Activated CD4-positive, alpha-beta T cell treated with anti-CD3 and anti-CD28 coated beads, Interleukin-2, amount 10 ng/mL, durations not matched to agents 24 days and 14 days (primary cell): ENCODE measurements at regions not wholly inside any gene's neighbourhood (a gene's known extent, or its start where the extent isn't known, plus 50 kb on each side); places are given as distances from the start of the nearest gene placed in this dataset.

ENCODE experiments used
- DNase-seq: peaks from one replicate; pipeline ENCODE4 v3.0.0; 2022
- H3K27ac Mint-ChIP-seq: one replicate; pipeline ENCODE4 v1.8.0; 2022; ENCODE audit warnings: mild to moderate bottlenecking, mixed read lengths
- H3K27me3 Mint-ChIP-seq: one replicate; pipeline ENCODE4 v1.8.0; 2022; ENCODE audit warnings: mixed read lengths
- H3K36me3 Mint-ChIP-seq: one replicate; pipeline ENCODE4 v1.8.0; 2022; ENCODE audit warnings: low read depth, mild to moderate bottlenecking, mixed read lengths
- H3K4me1 Mint-ChIP-seq: one replicate; pipeline ENCODE4 v1.8.0; 2021; ENCODE audit warnings: mixed read lengths
- H3K4me3 Mint-ChIP-seq: one replicate; pipeline ENCODE4 v1.8.0; 2022; ENCODE audit warnings: mild to moderate bottlenecking, moderate library complexity, mixed read lengths
- H3K9me3 Mint-ChIP-seq: one replicate; pipeline ENCODE4 v1.8.0; 2021; ENCODE audit warnings: mixed read lengths
- intact Hi-C: fragments of 100-400 bp; cut with micrococcal nuclease; formaldehyde crosslinking; loops from one replicate; pipeline ENCODE4 v1.15.1; 2023

- DNase-seq: no peak
- no peaks in the 10 kb centered on the region for H3K36me3 Mint-ChIP-seq
- H3K27ac Mint-ChIP-seq: no peak overlapping the region
- H3K27me3 Mint-ChIP-seq: no peaks in the 10 kb centered on the region
- H3K4me3 Mint-ChIP-seq: no peak overlapping the region
- H3K9me3 Mint-ChIP-seq: no peaks in the 10 kb centered on the region
- intact Hi-C loops: no loop called here
- H3K4me1 Mint-ChIP-seq: no peaks in the 10 kb centered on the region
Measured at GRCh38 chr2:78532762-78533379, 492.6 kb upstream of the REG3G start.

GRCh38 chr2:78535395-78535794 lies 490.1 kb upstream of the REG3G start:
- Mint-ChIP-seq H3K4me3 (no peak overlapping the region), H3K27ac (no peak overlapping the region), H3K36me3 (no peaks in the 10 kb centered on the region), H3K27me3 (no peaks in the 10 kb centered on the region), H3K9me3 (no peaks in the 10 kb centered on the region), H3K4me1 (no peaks in the 10 kb centered on the region)
- intact Hi-C loops: no loop called here
- no peak for DNase-seq

- H3K4me3 Mint-ChIP-seq: no peak overlapping the region
- intact Hi-C loops: no loop called here
- no peaks in the 10 kb centered on the region for H3K4me1 Mint-ChIP-seq
- no peak for DNase-seq
- H3K36me3 Mint-ChIP-seq: no peaks in the 10 kb centered on the region
- H3K27me3 Mint-ChIP-seq: no peaks in the 10 kb centered on the region
- peaks cover 10% of the 10 kb centered on the region for H3K9me3 Mint-ChIP-seq
- no peak overlapping the region for H3K27ac Mint-ChIP-seq
Measured at GRCh38 chr2:78538322-78538721, 487.2 kb upstream of the REG3G start.

GRCh38 chr2:78540255-78540654 lies 485.2 kb upstream of the REG3G start:
- DNase-seq: no peak
- Mint-ChIP-seq H3K9me3 (peaks cover 10% of the 10 kb centered on the region), H3K27ac (no peak overlapping the region), H3K27me3 (no peaks in the 10 kb centered on the region), H3K36me3 (no peaks in the 10 kb centered on the region), H3K4me3 (no peak overlapping the region), H3K4me1 (no peaks in the 10 kb centered on the region)
- intact Hi-C loops: no loop called here

GRCh38 chr2:78541088-78541450 lies 484.4 kb upstream of the REG3G start:
- Mint-ChIP-seq H3K36me3 (no peaks in the 10 kb centered on the region), H3K9me3 (peaks cover 10% of the 10 kb centered on the region), H3K27ac (no peak overlapping the region), H3K4me3 (no peak overlapping the region), H3K27me3 (no peaks in the 10 kb centered on the region), H3K4me1 (no peaks in the 10 kb centered on the region)
- no peak for DNase-seq
- intact Hi-C loops: no loop called here

GRCh38 chr2:78541451-78542267 lies 483.8 kb upstream of the REG3G start:
- no peak overlapping the region for H3K4me3 Mint-ChIP-seq
- peaks cover 10% of the 10 kb centered on the region for H3K9me3 Mint-ChIP-seq
- H3K36me3 Mint-ChIP-seq: no peaks in the 10 kb centered on the region
- DNase-seq: no peak
- no peak overlapping the region for H3K27ac Mint-ChIP-seq
- H3K27me3 Mint-ChIP-seq: no peaks in the 10 kb centered on the region
- intact Hi-C loops: no loop called here
- H3K4me1 Mint-ChIP-seq: no peaks in the 10 kb centered on the region

GRCh38 chr2:78546843-78547242 lies 478.7 kb upstream of the REG3G start:
- no peak overlapping the region for H3K27ac Mint-ChIP-seq
- H3K9me3 Mint-ChIP-seq: peaks cover 9% of the 10 kb centered on the region
- H3K27me3 Mint-ChIP-seq: no peaks in the 10 kb centered on the region
- H3K4me3 Mint-ChIP-seq: no peak overlapping the region
- H3K4me1 Mint-ChIP-seq: no peaks in the 10 kb centered on the region
- intact Hi-C loops: no loop called here
- DNase-seq: no peak
- H3K36me3 Mint-ChIP-seq: no peaks in the 10 kb centered on the region

GRCh38 chr2:78549766-78550165 lies 475.7 kb upstream of the REG3G start:
- H3K4me1 Mint-ChIP-seq: no peaks in the 10 kb centered on the region
- H3K4me3 Mint-ChIP-seq: no peak overlapping the region
- intact Hi-C loops: no loop called here
- peaks cover 9% of the 10 kb centered on the region for H3K9me3 Mint-ChIP-seq
- H3K27me3 Mint-ChIP-seq: no peaks in the 10 kb centered on the region
- no peak for DNase-seq
- no peak overlapping the region for H3K27ac Mint-ChIP-seq
- no peaks in the 10 kb centered on the region for H3K36me3 Mint-ChIP-seq

- DNase-seq: no peak
- Mint-ChIP-seq H3K9me3 (peaks cover 13% of the 10 kb centered on the region), H3K36me3 (no peaks in the 10 kb centered on the region), H3K27ac (no peak overlapping the region), H3K4me1 (no peaks in the 10 kb centered on the region), H3K4me3 (no peak overlapping the region), H3K27me3 (no peaks in the 10 kb centered on the region)
- intact Hi-C loops: no loop called here
Measured at GRCh38 chr2:78553866-78554647, 471.4 kb upstream of the REG3G start.

GRCh38 chr2:78561876-78562275 lies 463.6 kb upstream of the REG3G start:
- Mint-ChIP-seq H3K4me3 (no peak overlapping the region), H3K36me3 (no peaks in the 10 kb centered on the region), H3K27ac (no peak overlapping the region), H3K9me3 (peaks cover 3% of the 10 kb centered on the region), H3K27me3 (no peaks in the 10 kb centered on the region), H3K4me1 (no peaks in the 10 kb centered on the region)
- intact Hi-C loops: no loop called here
- no peak for DNase-seq

GRCh38 chr2:78564666-78565065 lies 460.8 kb upstream of the REG3G start:
- Mint-ChIP-seq H3K27ac (no peak overlapping the region), H3K36me3 (no peaks in the 10 kb centered on the region), H3K4me3 (no peak overlapping the region), H3K4me1 (no peaks in the 10 kb centered on the region), H3K9me3 (peaks cover 7% of the 10 kb centered on the region), H3K27me3 (no peaks in the 10 kb centered on the region)
- no peak for DNase-seq
- intact Hi-C loops: no loop called here

GRCh38 chr2:78568782-78569373 lies 456.6 kb upstream of the REG3G start:
- H3K36me3 Mint-ChIP-seq: no peaks in the 10 kb centered on the region
- no peak for DNase-seq

GRCh38 chr2:78576409-78576808 lies 449.1 kb upstream of the REG3G start:
- Mint-ChIP-seq H3K9me3 (no peaks in the 10 kb centered on the region), H3K27ac (no peak overlapping the region), H3K27me3 (no peaks in the 10 kb centered on the region), H3K36me3 (no peaks in the 10 kb centered on the region), H3K4me1 (no peaks in the 10 kb centered on the region), H3K4me3 (no peak overlapping the region)
- no peak for DNase-seq
- intact Hi-C loops: no loop called here

More at GRCh38 chr2:78568782-78569373, 456.6 kb upstream of the REG3G start:
- no peaks in the 10 kb centered on the region for H3K4me1 Mint-ChIP-seq
- no peak overlapping the region for H3K4me3 Mint-ChIP-seq
- no peak overlapping the region for H3K27ac Mint-ChIP-seq
- H3K27me3 Mint-ChIP-seq: no peaks in the 10 kb centered on the region
- peaks cover 15% of the 10 kb centered on the region for H3K9me3 Mint-ChIP-seq
- intact Hi-C loops: no loop called here

GRCh38 chr2:78585871-78586270 lies 439.6 kb upstream of the REG3G start:
- no peaks in the 10 kb centered on the region for H3K9me3 Mint-ChIP-seq
- no peak overlapping the region for H3K27ac Mint-ChIP-seq
- intact Hi-C loops: no loop called here

More at GRCh38 chr2:78585871-78586270, 439.6 kb upstream of the REG3G start:
- H3K4me1 Mint-ChIP-seq: no peaks in the 10 kb centered on the region
- no peaks in the 10 kb centered on the region for H3K36me3 Mint-ChIP-seq
- no peak overlapping the region for H3K4me3 Mint-ChIP-seq
- DNase-seq: no peak
- no peaks in the 10 kb centered on the region for H3K27me3 Mint-ChIP-seq
